GM06990 (cell line): ENCODE measurements at regions not wholly inside any gene's neighbourhood (a gene's known extent, or its start where the extent isn't known, plus 50 kb on each side); places are given as distances from the start of the nearest gene placed in this dataset.
"Not testable (repeated sequence)": the region's sequence is repeated elsewhere in the genome, so short reads cannot be mapped to it uniquely, and the experiment has no call there.

ENCODE experiments used
- DNase-seq: peaks from one replicate; pipeline ENCODE4 v3.0.0-alpha.2; 2011; ENCODE audit not compliant: insufficient read length; ENCODE audit errors: extremely low read depth
- H3K27me3 ChIP-seq: replicated peaks from 2 replicates; pipeline ENCODE4 v1.6.0; 2011; ENCODE audit warnings: low read length; ENCODE audit not compliant: control insufficient read depth, insufficient read depth
- H3K36me3 ChIP-seq: 2 replicates; pipeline ENCODE4 v1.5.1; 2011; ENCODE audit warnings: low read length; ENCODE audit not compliant: control insufficient read depth, insufficient read depth
- H3K4me3 ChIP-seq: replicated peaks from 2 replicates; pipeline ENCODE4 v1.5.1; 2011; ENCODE audit warnings: low read depth, mild to moderate bottlenecking, control low read depth, low read length
- CTCF ChIP-seq: IDR thresholded peaks from 2 replicates; pipeline ENCODE4 v1.5.1; 2011; ENCODE audit warnings: low read length, control low read depth, mild to moderate bottlenecking, inconsistent platforms; ENCODE audit not compliant: insufficient read depth, poor library complexity, severe bottlenecking

- H3K27me3 ChIP-seq: no peaks in the 10 kb centered on the region
- no peak for TF ChIP-seq CTCF
Measured at GRCh38 chr4:36590343-36590742, 308.9 kb downstream of the DTHD1 start.

GRCh38 chr4:36601864-36602495, 320.6 kb downstream of the DTHD1 start:
- no peak for DNase-seq

More at GRCh38 chr4:36590343-36590742, 308.9 kb downstream of the DTHD1 start:
- DNase-seq: no peak
- Histone ChIP-seq H3K4me3 (no peak overlapping the region), H3K36me3 (no peaks in the 10 kb centered on the region)

GRCh38 chr4:36609661-36610060, 328.2 kb downstream of the DTHD1 start:
- no peak for TF ChIP-seq CTCF
- DNase-seq: no peak

More at GRCh38 chr4:36601864-36602495, 320.6 kb downstream of the DTHD1 start:
- H3K27me3 ChIP-seq: no peaks in the 10 kb centered on the region
- no peak for TF ChIP-seq CTCF
- no peaks in the 10 kb centered on the region for H3K36me3 ChIP-seq
- no peak overlapping the region for H3K4me3 ChIP-seq

GRCh38 chr4:36610628-36611027, 329.2 kb downstream of the DTHD1 start:
- Histone ChIP-seq H3K4me3 (no peak overlapping the region), H3K36me3 (no peaks in the 10 kb centered on the region), H3K27me3 (no peaks in the 10 kb centered on the region)
- no peak for DNase-seq
- TF ChIP-seq CTCF: no peak

More at GRCh38 chr4:36609661-36610060, 328.2 kb downstream of the DTHD1 start:
- Histone ChIP-seq H3K27me3 (no peaks in the 10 kb centered on the region), H3K36me3 (no peaks in the 10 kb centered on the region), H3K4me3 (no peak overlapping the region)

GRCh38 chr4:36613142-36613541, 331.7 kb downstream of the DTHD1 start:
- DNase-seq, H3K27me3 ChIP-seq: not testable (repeated sequence)

GRCh38 chr4:36614011-36614410, 332.6 kb downstream of the DTHD1 start:
- Histone ChIP-seq H3K36me3 (no peaks in the 10 kb centered on the region), H3K27me3 (no peaks in the 10 kb centered on the region), H3K4me3 (no peak overlapping the region)
- DNase-seq: no peak
- TF ChIP-seq CTCF: no peak

More at GRCh38 chr4:36613142-36613541, 331.7 kb downstream of the DTHD1 start:
- H3K36me3 ChIP-seq, H3K4me3 ChIP-seq: not testable (repeated sequence)
